HUES48 (cell line): ENCODE measurements at regions not wholly inside any gene's neighbourhood (a gene's known extent, or its start where the extent isn't known, plus 50 kb on each side); places are given as distances from the start of the nearest gene placed in this dataset.

Source experiments
- H3K27ac ChIP-seq: one replicate; pipeline ENCODE4 v1.7.0; 2013; ENCODE audit warnings: low read depth, low read length, inconsistent platforms
- H3K27me3 ChIP-seq: 2 replicates; pipeline ENCODE4 v1.6.1; 2013; ENCODE audit warnings: mild to moderate bottlenecking, low read length; ENCODE audit not compliant: control insufficient read depth, insufficient read depth
- H3K36me3 ChIP-seq: 2 replicates; pipeline ENCODE4 v1.6.1; 2013; ENCODE audit warnings: low read length; ENCODE audit not compliant: control insufficient read depth, insufficient read depth
- H3K4me1 ChIP-seq: 2 replicates; pipeline ENCODE4 v1.6.1; 2013; ENCODE audit warnings: mild to moderate bottlenecking, low read length; ENCODE audit not compliant: control insufficient read depth, insufficient read depth
- H3K4me3 ChIP-seq: 2 replicates; pipeline ENCODE4 v1.5.1; 2013; ENCODE audit warnings: mild to moderate bottlenecking, low read depth, low read length
- H3K9ac ChIP-seq: 2 replicates; pipeline ENCODE4 v1.6.1; 2013; ENCODE audit warnings: mild to moderate bottlenecking, low read depth, low read length, moderate library complexity
- H3K9me3 ChIP-seq: 2 replicates; pipeline ENCODE4 v1.6.1; 2013; ENCODE audit warnings: low read length; ENCODE audit not compliant: control insufficient read depth, insufficient read depth

- Histone ChIP-seq H3K36me3 (no peaks in the 10 kb centered on the region), H3K27ac (no peak overlapping the region), H3K4me3 (no peak overlapping the region), H3K4me1 (no peaks in the 10 kb centered on the region), H3K27me3 (no peaks in the 10 kb centered on the region), H3K9me3 (no peaks in the 10 kb centered on the region), H3K9ac (no peak overlapping the region)
Observed at GRCh38 chr20:57946559-57947315, 236.9 kb upstream of the PMEPA1 start.

GRCh38 chr20:57944988-57945387, 235.2 kb upstream of the PMEPA1 start:
- H3K27me3 ChIP-seq, result no peaks in the 10 kb centered on the region
- H3K36me3 ChIP-seq, result no peaks in the 10 kb centered on the region
- H3K27ac ChIP-seq, result no peak overlapping the region
- H3K9ac ChIP-seq, result no peak overlapping the region
- H3K4me1 ChIP-seq, result 0 out of 2 replicates have a peak, but pooled peaks cover 3% of the 10 kb centered on the region
- H3K9me3 ChIP-seq, result no peaks in the 10 kb centered on the region
- no peak overlapping the region for H3K4me3 ChIP-seq

- Histone ChIP-seq H3K4me3 (no peak overlapping the region), H3K9ac (no peak overlapping the region), H3K27ac (no peak overlapping the region), H3K36me3 (no peaks in the 10 kb centered on the region), H3K9me3 (no peaks in the 10 kb centered on the region), H3K27me3 (no peaks in the 10 kb centered on the region), H3K4me1 (peaks cover 7% of the 10 kb centered on the region; the same call in 1 of the 2 replicates)
Observed at GRCh38 chr20:57943950-57944349, 234.1 kb upstream of the PMEPA1 start.

DNA sequence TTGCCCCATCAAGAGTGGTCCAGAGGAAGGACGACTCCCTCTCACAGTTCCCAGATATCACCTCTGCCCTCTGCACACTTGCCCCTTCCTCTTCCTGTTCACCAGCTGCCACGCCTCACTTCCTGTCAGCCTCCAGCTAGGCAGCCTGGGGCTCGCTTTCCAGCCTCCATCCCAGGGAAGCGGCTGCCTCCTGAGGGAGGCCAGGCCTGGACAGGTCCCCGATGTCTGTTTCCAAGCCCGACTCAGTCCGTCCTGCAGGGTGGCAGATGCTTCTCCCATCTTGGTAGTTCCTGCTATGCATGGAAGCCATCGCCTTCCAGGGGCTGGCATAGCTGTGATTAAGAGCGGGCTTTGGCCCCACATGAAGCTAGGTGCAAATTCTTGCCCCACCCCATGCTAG, 233.5 kb upstream of the PMEPA1 start:
- no peaks in the 10 kb centered on the region for H3K27me3 ChIP-seq
- no peak overlapping the region for H3K9ac ChIP-seq
- no peak overlapping the region for H3K27ac ChIP-seq

DNA sequence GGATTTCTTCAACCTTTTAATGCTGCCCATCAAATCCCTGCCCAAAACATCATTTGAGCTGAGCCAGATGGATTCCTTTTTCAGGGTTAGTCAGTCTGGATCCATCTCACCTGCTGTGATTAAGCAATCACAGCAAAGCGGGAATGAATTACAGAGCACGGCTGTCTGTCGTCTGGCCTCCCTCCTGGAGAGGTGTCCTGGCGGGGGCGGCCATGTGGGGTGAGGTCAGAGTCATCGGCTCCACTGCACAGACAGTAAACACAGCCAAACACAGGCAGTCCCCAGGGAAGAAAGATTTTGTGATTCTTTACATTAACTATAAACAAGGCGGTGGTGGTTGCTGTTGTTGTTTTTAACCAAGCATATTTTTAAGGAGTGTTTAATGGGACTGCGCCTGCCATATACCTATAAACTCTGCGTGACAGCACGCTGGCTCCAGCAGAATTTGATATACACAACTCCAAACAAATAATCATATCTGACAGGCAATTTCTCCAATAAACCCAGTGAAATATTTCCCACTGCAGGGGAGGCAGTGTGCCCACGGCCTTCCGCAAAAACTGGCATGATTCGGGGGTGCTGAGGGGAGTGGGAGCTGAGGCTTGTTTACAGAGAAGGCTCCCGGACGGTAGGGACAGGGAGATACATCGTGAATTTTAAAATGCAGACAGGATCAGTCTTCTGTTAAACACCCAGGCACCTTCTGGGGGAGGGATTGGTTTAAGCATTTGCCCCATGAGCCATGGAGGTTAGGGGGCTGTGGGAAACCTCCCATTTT, 232.0 kb upstream of the PMEPA1 start:
- H3K9me3 ChIP-seq, result no peaks in the 10 kb centered on the region
- no peak overlapping the region for H3K9ac ChIP-seq
- no peaks in the 10 kb centered on the region for H3K27me3 ChIP-seq
- no peak overlapping the region for H3K4me3 ChIP-seq
- no peak overlapping the region for H3K27ac ChIP-seq
- H3K4me1 ChIP-seq, result peaks cover 10% of the 10 kb centered on the region; the same call in 1 of the 2 replicates
- H3K36me3 ChIP-seq, result no peaks in the 10 kb centered on the region

More for the DNA sequence above, 233.5 kb upstream of the PMEPA1 start:
- Histone ChIP-seq H3K9me3 (no peaks in the 10 kb centered on the region), H3K4me3 (no peak overlapping the region), H3K36me3 (no peaks in the 10 kb centered on the region), H3K4me1 (peaks cover 10% of the 10 kb centered on the region; the same call in 1 of the 2 replicates)

DNA sequence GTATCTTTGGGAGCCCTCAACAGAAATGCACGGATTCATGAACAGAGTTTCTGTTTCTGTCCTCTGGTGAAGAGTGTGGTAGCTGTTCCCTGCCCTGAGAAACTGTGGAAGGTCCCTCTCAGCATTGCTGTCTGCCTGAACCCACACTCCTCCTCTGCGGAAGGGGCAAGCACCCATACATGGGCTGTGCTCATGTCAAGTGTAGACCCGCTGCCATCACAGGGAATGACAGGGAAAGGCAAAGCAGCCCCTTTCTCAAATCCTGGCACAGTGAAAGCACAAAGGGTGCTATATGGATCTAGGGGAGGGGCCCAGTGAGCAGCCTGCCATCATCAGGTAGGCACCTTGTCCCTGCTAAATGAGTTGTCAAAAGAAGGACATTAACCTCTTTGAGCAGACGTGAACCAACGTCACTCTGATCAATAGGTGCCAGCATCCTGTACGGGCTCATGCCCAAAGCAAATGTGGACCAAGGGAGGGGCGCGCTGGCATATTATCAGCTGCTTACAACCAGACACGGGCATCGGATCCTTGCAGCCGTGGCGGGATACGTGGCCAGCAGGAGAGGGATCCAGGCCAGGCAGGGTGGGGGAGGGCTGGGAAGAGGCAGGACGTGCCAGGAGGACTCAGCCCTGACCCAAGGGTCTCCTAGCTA, 231.2 kb upstream of the PMEPA1 start:
- Histone ChIP-seq H3K36me3 (no peaks in the 10 kb centered on the region), H3K4me1 (peaks cover 10% of the 10 kb centered on the region; the same call in 1 of the 2 replicates), H3K4me3 (no peak overlapping the region)

GRCh38 chr20:57940376-57940775, 230.6 kb upstream of the PMEPA1 start:
- no peaks in the 10 kb centered on the region for H3K9me3 ChIP-seq
- no peak overlapping the region for H3K27ac ChIP-seq
- H3K27me3 ChIP-seq, result no peaks in the 10 kb centered on the region
- H3K4me1 ChIP-seq, result peaks cover 10% of the 10 kb centered on the region; the same call in 1 of the 2 replicates
- no peak overlapping the region for H3K4me3 ChIP-seq
- H3K9ac ChIP-seq, result no peak overlapping the region
- no peaks in the 10 kb centered on the region for H3K36me3 ChIP-seq

More for the DNA sequence above, 231.2 kb upstream of the PMEPA1 start:
- no peaks in the 10 kb centered on the region for H3K27me3 ChIP-seq
- no peaks in the 10 kb centered on the region for H3K9me3 ChIP-seq
- no peak overlapping the region for H3K27ac ChIP-seq
- no peak overlapping the region for H3K9ac ChIP-seq

DNA sequence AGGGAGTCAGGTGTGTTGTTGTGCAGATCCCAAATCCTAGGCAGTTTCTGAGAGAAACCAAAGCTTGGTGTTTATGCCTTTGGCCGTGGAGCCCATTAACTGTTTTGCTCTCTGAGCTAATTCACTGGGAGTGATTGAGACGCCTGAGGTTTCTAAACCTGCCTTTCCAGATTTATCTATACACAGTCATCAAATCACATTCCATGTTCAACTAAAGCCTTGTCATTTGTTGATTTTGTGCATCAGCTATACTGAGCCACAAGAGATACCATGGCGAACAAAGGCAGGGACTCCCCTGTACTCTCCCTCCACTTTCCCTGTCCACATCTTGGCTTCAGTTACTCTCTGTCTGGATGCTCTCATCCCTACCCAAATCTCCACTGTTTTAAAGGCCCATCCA, 229.7 kb upstream of the PMEPA1 start:
- H3K4me1 ChIP-seq, result peaks cover 10% of the 10 kb centered on the region; the same call in 1 of the 2 replicates
- H3K9ac ChIP-seq, result no peak overlapping the region
- H3K27me3 ChIP-seq, result no peaks in the 10 kb centered on the region
- no peak overlapping the region for H3K27ac ChIP-seq
- no peaks in the 10 kb centered on the region for H3K9me3 ChIP-seq
- H3K36me3 ChIP-seq, result no peaks in the 10 kb centered on the region
- no peak overlapping the region for H3K4me3 ChIP-seq

- Histone ChIP-seq H3K27ac (no peak overlapping the region), H3K4me3 (no peak overlapping the region), H3K9me3 (no peaks in the 10 kb centered on the region), H3K36me3 (no peaks in the 10 kb centered on the region), H3K27me3 (no peaks in the 10 kb centered on the region), H3K4me1 (peaks cover 10% of the 10 kb centered on the region; the same call in 1 of the 2 replicates), H3K9ac (no peak overlapping the region)
Observed at GRCh38 chr20:57938158-57939108, 228.6 kb upstream of the PMEPA1 start.
